ENCODE measurements at regions not wholly inside any gene's neighbourhood (a gene's known extent, or its start where the extent isn't known, plus 50 kb on each side); places are given as distances from the start of the nearest gene placed in this dataset.

DNA sequence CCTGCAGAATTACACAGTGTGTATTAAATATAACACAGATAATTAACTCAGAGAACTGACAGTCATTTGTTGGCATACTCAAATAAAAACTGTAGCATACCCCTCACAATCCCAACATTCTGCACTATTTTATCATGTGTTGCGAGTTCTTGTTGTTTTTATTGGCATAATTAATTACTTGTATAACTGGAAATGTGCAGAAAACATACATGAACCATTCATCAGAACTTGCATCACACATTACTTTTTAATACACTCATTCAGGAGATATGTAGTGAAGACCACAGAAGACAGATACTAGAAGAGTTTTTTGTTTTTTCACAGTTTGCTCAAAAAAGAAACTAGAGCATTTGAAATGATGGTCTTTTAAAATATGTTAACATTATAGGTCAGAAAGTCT is 74.6 kb upstream of the NEIL3 start:
- TF ChIP-seq, protein P1, sequence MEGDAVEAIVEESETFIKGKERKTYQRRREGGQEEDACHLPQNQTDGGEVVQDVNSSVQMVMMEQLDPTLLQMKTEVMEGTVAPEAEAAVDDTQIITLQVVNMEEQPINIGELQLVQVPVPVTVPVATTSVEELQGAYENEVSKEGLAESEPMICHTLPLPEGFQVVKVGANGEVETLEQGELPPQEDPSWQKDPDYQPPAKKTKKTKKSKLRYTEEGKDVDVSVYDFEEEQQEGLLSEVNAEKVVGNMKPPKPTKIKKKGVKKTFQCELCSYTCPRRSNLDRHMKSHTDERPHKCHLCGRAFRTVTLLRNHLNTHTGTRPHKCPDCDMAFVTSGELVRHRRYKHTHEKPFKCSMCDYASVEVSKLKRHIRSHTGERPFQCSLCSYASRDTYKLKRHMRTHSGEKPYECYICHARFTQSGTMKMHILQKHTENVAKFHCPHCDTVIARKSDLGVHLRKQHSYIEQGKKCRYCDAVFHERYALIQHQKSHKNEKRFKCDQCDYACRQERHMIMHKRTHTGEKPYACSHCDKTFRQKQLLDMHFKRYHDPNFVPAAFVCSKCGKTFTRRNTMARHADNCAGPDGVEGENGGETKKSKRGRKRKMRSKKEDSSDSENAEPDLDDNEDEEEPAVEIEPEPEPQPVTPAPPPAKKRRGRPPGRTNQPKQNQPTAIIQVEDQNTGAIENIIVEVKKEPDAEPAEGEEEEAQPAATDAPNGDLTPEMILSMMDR (IDR thresholded peaks at IDR 0.05): no peak
- TF ChIP-seq POLR2A (IDR thresholded peaks at IDR 0.05): no peak

Measured in heart left ventricle (tissue), 13 donors.